K562 (cell line): ENCODE measurements at regions not wholly inside any gene's neighbourhood (a gene's known extent, or its start where the extent isn't known, plus 50 kb on each side); places are given as distances from the start of the nearest gene placed in this dataset.

Experiments used
- ATAC-seq: fragments of 200-7000 bp; cut with Tn5 transposase; 3 replicates; pipeline ENCODE4 v1.9.1; 2020; ENCODE audit warnings: moderate library complexity
- BruUV-seq: library from RNA; stranded (reverse); fragments of 400-500 nt; replicated peaks from 2 replicates; lab custom pipeline; 2021; lab: Mats Ljungman, UMichigan
- CTCF ChIA-PET: fragments of 300-600 bp; formaldehyde crosslinking; extraction: SDS; loops from one replicate; lab custom pipeline; 2021; ENCODE audit warnings: low intra/inter-chr PET ratio; lab: Yijun Ruan, JAX
- POLR2A ChIA-PET: fragments of 300-600, 350-650 bp; sonication (Branson Sonifier 250); formaldehyde crosslinking; extraction: SDS; loops from one replicate; lab custom pipeline; 2021; ENCODE audit warnings: antibody characterized with exemption, inconsistent platforms; lab: Yijun Ruan, JAX
- DNase-seq, 4 experiments: peaks; one replicate each; pipeline versions ENCODE4 v3.0.0 to v3.0.0-alpha.2; 2011 to 2018; ENCODE audit warnings: low spot score in 3 of 4, mixed read lengths in 3 of 4; ENCODE audit errors: extremely low read depth in 1 of 4
- FAIRE-seq: peaks from 2 replicates; lab custom pipeline; 2011; peaks lifted over from hg19 to GRCh38; lab: Jason Lieb, UNC
- H2AFZ ChIP-seq: 2 replicates; pipeline ENCODE4 v1.6.0; 2011; ENCODE audit warnings: low read depth, low read length, control low read depth, inconsistent platforms
- H3K27ac ChIP-seq: fragments of 200-600 bp; 3 replicates; pipeline ENCODE4 v1.8.0; 2011; ENCODE audit warnings: low read depth, mild to moderate bottlenecking, control low read depth, inconsistent platforms, low read length, moderate library complexity, mixed read lengths; ENCODE audit errors: extremely low read depth
- H3K27me3 ChIP-seq, 2 experiments: fragments of 300-600 bp in 1 of 2; 2 replicates in 1 of 2; 3 replicates in 1 of 2; pipeline versions ENCODE4 v1.6.0 to v1.8.0; 2011; ENCODE audit warnings: inconsistent platforms in 2 of 2, low read length in 2 of 2, mild to moderate bottlenecking in 1 of 2, mixed read lengths in 1 of 2, moderate library complexity in 1 of 2; ENCODE audit not compliant: control insufficient read depth in 2 of 2, insufficient read depth in 2 of 2
- H3K36me3 ChIP-seq: fragments of 300-600 bp; 3 replicates; pipeline ENCODE4 v1.8.0; 2011; ENCODE audit warnings: mild to moderate bottlenecking, low read length, inconsistent platforms; ENCODE audit not compliant: control insufficient read depth, insufficient read depth
- H3K4me1 ChIP-seq, 2 experiments: fragments of 200-600 bp in 1 of 2; replicated peaks in 1 of 2; 2 replicates in 1 of 2; 3 replicates in 1 of 2; pipeline versions ENCODE4 v1.5.1 to v1.8.0; 2011; ENCODE audit warnings: inconsistent platforms in 2 of 2, low read length in 2 of 2, mild to moderate bottlenecking in 1 of 2, mixed read lengths in 1 of 2, moderate library complexity in 1 of 2; ENCODE audit not compliant: control insufficient read depth in 2 of 2, insufficient read depth in 2 of 2
- H3K4me2 ChIP-seq: 2 replicates; pipeline ENCODE4 v1.6.1; 2011; ENCODE audit warnings: low read length, control low read depth, inconsistent platforms, mixed read lengths; ENCODE audit not compliant: insufficient read depth
- H3K4me3 ChIP-seq: fragments of 200-600 bp; sonication (generic), shearing (Covaris generic); 2 replicates; pipeline ENCODE4 v1.5.1; 2016; ENCODE audit warnings: control low read depth, inconsistent platforms
- H3K79me2 ChIP-seq: fragments of 200-600 bp; 3 replicates; pipeline ENCODE4 v1.8.0; 2011; ENCODE audit warnings: low read length, inconsistent platforms; ENCODE audit not compliant: control insufficient read depth, insufficient read depth
- H3K9ac ChIP-seq, 2 experiments: 2 replicates each; pipeline versions ENCODE4 v1.6.0 to v1.6.1; 2011; ENCODE audit warnings: low read depth in 2 of 2, low read length in 2 of 2, control low read depth in 1 of 2, inconsistent platforms in 1 of 2, mild to moderate bottlenecking in 1 of 2, mixed read lengths in 1 of 2; ENCODE audit not compliant: insufficient read depth in 1 of 2
- H3K9me1 ChIP-seq: one replicate; pipeline ENCODE4 v1.6.0; 2011; ENCODE audit warnings: inconsistent platforms, mild to moderate bottlenecking, low read length, moderate library complexity; ENCODE audit not compliant: control insufficient read depth, insufficient read depth
- H3K9me3 ChIP-seq: replicated peaks from 2 replicates; pipeline ENCODE4 v1.5.1; 2011; ENCODE audit warnings: low read depth, low read length, inconsistent platforms; ENCODE audit not compliant: control insufficient read depth, insufficient read depth
- H4K20me1 ChIP-seq: replicated peaks from 2 replicates; pipeline ENCODE4 v1.6.1; 2011; ENCODE audit warnings: low read length, inconsistent platforms, mixed read lengths; ENCODE audit not compliant: control insufficient read depth, insufficient read depth
- BRCA1 ChIP-seq, 2 experiments: fragments of 450-650 bp in 1 of 2; sonication (generic) in 1 of 2; formaldehyde crosslinking in 1 of 2; IDR thresholded peaks; 2 replicates each; pipeline versions ENCODE4 v1.5.0 to v1.6.1; 2017 to 2020; ENCODE audit warnings: mild to moderate bottlenecking in 1 of 2, missing genetic modification reagents in 1 of 2
- CEBPB ChIP-seq: fragments of 450-650 bp; IDR thresholded peaks from 2 replicates; pipeline ENCODE4 v1.6.1; 2016; ENCODE audit warnings: missing genetic modification characterization, missing compliant biosample characterization
- FOXP4 ChIP-seq: sonication (generic); formaldehyde crosslinking; IDR thresholded peaks from 2 replicates; pipeline ENCODE4 v1.8.0; 2022; ENCODE audit warnings: mild to moderate bottlenecking, missing genetic modification reagents, borderline replicate concordance
- GATAD2A ChIP-seq: fragments of 450-650 bp; IDR thresholded peaks from 2 replicates; pipeline ENCODE4 v1.6.1; 2017
- HNRNPUL1 ChIP-seq: fragments of 200-400 bp; formaldehyde crosslinking; IDR thresholded peaks from 2 replicates; pipeline ENCODE4 v1.6.1; 2017; ENCODE audit warnings: low read length
- ILF3 ChIP-seq: fragments of 450-650 bp; IDR thresholded peaks from 2 replicates; pipeline ENCODE4 v1.6.1; 2018; ENCODE audit warnings: antibody characterized with exemption, mild to moderate bottlenecking, moderate library complexity, borderline replicate concordance
- SRSF9 ChIP-seq: fragments of 200-400 bp; formaldehyde crosslinking; IDR thresholded peaks from 2 replicates; pipeline ENCODE4 v1.6.1; 2017; ENCODE audit warnings: low read depth, low read length, borderline replicate concordance
- TBL1XR1 ChIP-seq, 2 experiments: IDR thresholded peaks; 2 replicates each; pipeline ENCODE4 v1.6.1; 2012; ENCODE audit warnings: improper control_type of control experiment in 2 of 2, low read length in 2 of 2, mild to moderate bottlenecking in 1 of 2
- TCF15 ChIP-seq: fragments of 250-450 bp; sonication (Bioruptor Pico); IDR thresholded peaks from 2 replicates; pipeline ENCODE4 v1.8.0; 2022; ENCODE audit warnings: moderate library complexity, mild to moderate bottlenecking, inconsistent platforms
- YY1 ChIP-seq, 3 experiments: IDR thresholded peaks; 2 replicates each; pipeline ENCODE4 v1.6.1; 2011; ENCODE audit warnings: low read length in 2 of 3, mild to moderate bottlenecking in 2 of 3, moderate library complexity in 2 of 3, borderline replicate concordance in 1 of 3, control low read depth in 1 of 3, low read depth in 1 of 3; ENCODE audit not compliant: insufficient read depth in 3 of 3, insufficient replicate concordance in 2 of 3, control insufficient read depth in 1 of 3, insufficient read length in 1 of 3; ENCODE audit errors: extremely low read depth in 1 of 3
- ZBTB7A ChIP-seq: IDR thresholded peaks from 2 replicates; pipeline ENCODE4 v1.6.1; 2011; ENCODE audit warnings: low read depth, mild to moderate bottlenecking, low read length, moderate library complexity, borderline replicate concordance; ENCODE audit not compliant: control insufficient read depth
- ZMIZ1 ChIP-seq, 2 experiments: fragments of 150-350 bp in 1 of 2; IDR thresholded peaks; 2 replicates each; pipeline ENCODE4 v1.6.1; 2012 to 2016; ENCODE audit warnings: low read depth in 2 of 2, low read length in 2 of 2, mild to moderate bottlenecking in 1 of 2, moderate library complexity in 1 of 2
- in situ Hi-C: fragments of 300-500 bp; cut with MboI; formaldehyde crosslinking; loops from 4 replicates; pipeline ENCODE4 v1.15.0; 2018; ENCODE audit warnings: inconsistent platforms, mixed read lengths
- intact Hi-C: fragments of 100-400 bp; cut with micrococcal nuclease; formaldehyde crosslinking; loops from 2 replicates; pipeline ENCODE4 v1.14.2; 2022

- ChIA-PET CTCF (no interaction called here), POLR2A (no interaction called here)
- Histone ChIP-seq H3K9me1 (no peaks in the 10 kb centered on the region), H3K79me2 (no peaks in the 10 kb centered on the region), H3K4me2 (no peak overlapping the region), H4K20me1 (no peaks in the 10 kb centered on the region), H3K9me3 (no peaks in the 10 kb centered on the region), H3K4me1 (no peaks in the 10 kb centered on the region), H2AFZ (no peak overlapping the region), H3K4me3 (no peak overlapping the region), H3K27me3 (no peaks in the 10 kb centered on the region), H3K27ac (no peak overlapping the region), H3K9ac (no peak overlapping the region), H3K36me3 (no peaks in the 10 kb centered on the region)
- in situ Hi-C loops: no loop called here
- no TSS peak for BruUV-seq
- intact Hi-C loops: no loop called here
- DNase-seq (no peak), ATAC-seq (no peak), FAIRE-seq (no peak)
- TF ChIP-seq CEBPB (tag) (no peak), TCF15 (CRISPR knock-in tag) (no peak), ILF3 (no peak), FOXP4 (CRISPR knock-in tag) (no peak), YY1 (IDR thresholded peaks at IDR 0.05; ENCODE audit: borderline replicate concordance in 1 of 3, control insufficient read depth in 1 of 3, extremely low read depth in 1 of 3, insufficient read depth in 3 of 3, insufficient read length in 1 of 3, insufficient replicate concordance in 2 of 3, low read depth in 1 of 3, low read length in 2 of 3) (no peak), HNRNPUL1 (no peak), SRSF9 (no peak), BRCA1 (IDR thresholded peaks at IDR 0.05) (no peak), BRCA1 (CRISPR knock-in tag; IDR thresholded peaks at IDR 0.05) (no peak), TBL1XR1 (IDR thresholded peaks at IDR 0.05; ENCODE audit: low read length in 2 of 2) (no peak), ZBTB7A (no peak), GATAD2A (no peak), ZMIZ1 (IDR thresholded peaks at IDR 0.05; ENCODE audit: low read depth in 2 of 2, low read length in 2 of 2) (no peak)
Measured at GRCh38 chr3:181354140-181354539, 357.6 kb upstream of the SOX2 start.
